ENCODE measurements at regions not wholly inside any gene's neighbourhood (a gene's known extent, or its start where the extent isn't known, plus 50 kb on each side); places are given as distances from the start of the nearest gene placed in this dataset.
A peak's percentile ranks its signal among the peaks of the same experiment; 100 is the strongest.

- Histone ChIP-seq H3K36me3 (no peaks in the 10 kb centered on the region), H3K4me3 (no peak overlapping the region), H3K27me3 (no peaks in the 10 kb centered on the region), H3K27ac (no peak overlapping the region), H3K9me3 (ENCODE audit: low read depth) (no peaks in the 10 kb centered on the region), H3K4me1 (ENCODE audit: low read depth) (peaks cover 9% of the 10 kb centered on the region)
- no peak for TF ChIP-seq CTCF (IDR thresholded peaks at IDR 0.05; ENCODE audit: low read depth, low read length)
- DNase-seq (ENCODE audit: low read depth in 1 of 2, low spot score in 1 of 2): no peak
Measured at GRCh38 chr6:21478411-21478810, 115.1 kb upstream of the SOX4 start.

- Histone ChIP-seq H3K9me3 (ENCODE audit: low read depth) (no peaks in the 10 kb centered on the region), H3K27me3 (no peaks in the 10 kb centered on the region), H3K27ac (peak overlapping the region; percentile 21), H3K36me3 (no peaks in the 10 kb centered on the region), H3K4me1 (ENCODE audit: low read depth) (peaks cover 9% of the 10 kb centered on the region), H3K4me3 (no peak overlapping the region)
- peak in 1 of 2 donors; percentile 90 for DNase-seq (ENCODE audit: low read depth in 1 of 2, low spot score in 1 of 2)
- no peak for TF ChIP-seq CTCF (IDR thresholded peaks at IDR 0.05; ENCODE audit: low read depth, low read length)
Measured at GRCh38 chr6:21478883-21479539, 114.5 kb upstream of the SOX4 start.

- Histone ChIP-seq H3K9me3 (ENCODE audit: low read depth) (no peaks in the 10 kb centered on the region), H3K27me3 (no peaks in the 10 kb centered on the region), H3K4me3 (no peak overlapping the region), H3K27ac (no peak overlapping the region), H3K36me3 (no peaks in the 10 kb centered on the region), H3K4me1 (ENCODE audit: low read depth) (no peaks in the 10 kb centered on the region)
- no peak for TF ChIP-seq CTCF (IDR thresholded peaks at IDR 0.05; ENCODE audit: low read depth, low read length)
- no peak for DNase-seq (ENCODE audit: low read depth in 1 of 2, low spot score in 1 of 2)
Measured at GRCh38 chr6:21486115-21486514, 107.4 kb upstream of the SOX4 start.

GRCh38 chr6:21489826-21490225, 103.7 kb upstream of the SOX4 start:
- Histone ChIP-seq H3K9me3 (ENCODE audit: low read depth) (no peaks in the 10 kb centered on the region), H3K36me3 (no peaks in the 10 kb centered on the region), H3K27ac (no peak overlapping the region), H3K4me3 (no peak overlapping the region), H3K4me1 (ENCODE audit: low read depth) (no peaks in the 10 kb centered on the region), H3K27me3 (no peaks in the 10 kb centered on the region)
- TF ChIP-seq CTCF (IDR thresholded peaks at IDR 0.05; ENCODE audit: low read depth, low read length): no peak
- DNase-seq (ENCODE audit: low read depth in 1 of 2, low spot score in 1 of 2): peak in 1 of 2 donors; percentile 11

- DNase-seq (ENCODE audit: low read depth in 1 of 2, low spot score in 1 of 2): no peak
- TF ChIP-seq CTCF (IDR thresholded peaks at IDR 0.05; ENCODE audit: low read depth, low read length): no peak
- H3K27me3 ChIP-seq: no peaks in the 10 kb centered on the region
- H3K4me1 ChIP-seq (ENCODE audit: low read depth): peaks cover 4% of the 10 kb centered on the region
- no peaks in the 10 kb centered on the region for H3K9me3 ChIP-seq (ENCODE audit: low read depth)
- H3K4me3 ChIP-seq: no peak overlapping the region
- no peaks in the 10 kb centered on the region for H3K36me3 ChIP-seq
- no peak overlapping the region for H3K27ac ChIP-seq
Measured at GRCh38 chr6:21491955-21492354, 101.6 kb upstream of the SOX4 start.

Measured in cardiac muscle cell (in vitro differentiated cells and primary cell).